Erythroblast (primary cell): ENCODE measurements at regions not wholly inside any gene's neighbourhood (a gene's known extent, or its start where the extent isn't known, plus 50 kb on each side); places are given as distances from the start of the nearest gene placed in this dataset.

ENCODE experiments used
- GATA1 ChIP-seq: IDR thresholded peaks from 2 replicates; pipeline ENCODE4 v1.6.1; 2011; ENCODE audit warnings: low read depth, mild to moderate bottlenecking, control low read depth, low read length, moderate library complexity
- POLR2A ChIP-seq: IDR thresholded peaks from 2 replicates; pipeline ENCODE4 v1.6.1; 2011; ENCODE audit warnings: mild to moderate bottlenecking, low read length

DNA sequence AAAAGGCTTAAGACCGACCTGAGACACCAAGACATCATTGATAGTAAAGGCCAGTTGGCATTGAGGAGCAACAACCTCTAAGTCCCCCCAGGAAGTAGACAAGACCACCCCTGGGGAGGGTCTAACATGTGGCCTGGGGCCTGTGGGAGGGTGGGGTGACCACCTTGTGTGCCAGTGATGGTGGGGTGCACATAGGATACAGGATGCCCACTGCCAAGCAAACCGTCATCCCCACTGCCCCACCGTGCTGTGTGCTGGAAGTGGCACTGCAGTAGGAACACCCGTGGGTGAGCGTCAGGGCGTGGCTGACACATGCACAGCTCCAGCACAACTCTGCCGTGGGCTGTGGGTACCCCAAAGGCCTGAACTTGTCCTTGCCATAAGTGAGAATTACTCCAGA, 84.3 kb upstream of the LGALSL start:
- TF ChIP-seq POLR2A (no peak), GATA1 (no peak)
